Sigmoid colon (tissue), 4 donors: ENCODE measurements at regions not wholly inside any gene's neighbourhood (a gene's known extent, or its start where the extent isn't known, plus 50 kb on each side); places are given as distances from the start of the nearest gene placed in this dataset.

Source experiments
- CTCF ChIP-seq, 4 experiments: fragments of 450-650 bp in 3 of 4; fragments of 200-600 bp in 1 of 4; IDR thresholded peaks; one replicate each; pipeline ENCODE4 v1.5.1; 2016 to 2019; ENCODE audit warnings: antibody characterized with exemption in 4 of 4, mild to moderate bottlenecking in 3 of 4, moderate library complexity in 2 of 4
- POLR2A ChIP-seq, 2 donors: fragments of 450-650 bp; IDR thresholded peaks; one replicate each; pipeline ENCODE4 v1.6.1; 2016; ENCODE audit warnings: antibody characterized with exemption in 2 of 2, mild to moderate bottlenecking in 2 of 2, moderate library complexity in 2 of 2
- POLR2AphosphoS5 ChIP-seq, 4 donors: sonication (generic); formaldehyde crosslinking; IDR thresholded peaks; one replicate each; pipeline ENCODE4 v1.6.1; 2017; ENCODE audit warnings: antibody characterized with exemption in 4 of 4

DNA sequence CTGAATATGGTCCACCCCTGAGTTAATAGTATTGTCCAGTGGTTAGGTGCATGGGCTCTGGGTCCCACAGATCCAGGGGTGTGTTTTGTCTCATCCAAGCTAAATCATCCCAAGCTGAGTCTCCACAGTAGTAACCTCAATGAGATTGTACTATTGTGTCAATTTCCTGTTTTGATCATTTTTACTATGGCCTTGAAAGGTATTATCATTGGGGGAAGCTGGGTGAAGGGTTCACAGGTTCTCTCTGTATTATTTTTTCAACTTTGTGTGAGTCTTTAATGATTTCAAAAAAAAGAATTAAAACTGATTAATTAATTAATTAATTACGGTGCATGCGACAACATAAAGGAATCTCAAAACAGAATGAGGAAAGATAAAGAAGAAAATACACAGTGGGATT lies 266.1 kb downstream of the MN1 start:
- TF ChIP-seq CTCF (IDR thresholded peaks at IDR 0.05), result no peak
- no peak for TF ChIP-seq POLR2A (IDR thresholded peaks at IDR 0.05)
- TF ChIP-seq POLR2AphosphoS5 (IDR thresholded peaks at IDR 0.05), result no peak
